Erythroblast (primary cell): ENCODE measurements at regions not wholly inside any gene's neighbourhood (a gene's known extent, or its start where the extent isn't known, plus 50 kb on each side); places are given as distances from the start of the nearest gene placed in this dataset.
"Not testable (repeated sequence)": the region's sequence is repeated elsewhere in the genome, so short reads cannot be mapped to it uniquely, and the experiment has no call there.

ENCODE experiments used
- GATA1 ChIP-seq: IDR thresholded peaks from 2 replicates; pipeline ENCODE4 v1.6.1; 2011; ENCODE audit warnings: low read depth, mild to moderate bottlenecking, control low read depth, low read length, moderate library complexity
- POLR2A ChIP-seq: IDR thresholded peaks from 2 replicates; pipeline ENCODE4 v1.6.1; 2011; ENCODE audit warnings: mild to moderate bottlenecking, low read length

DNA sequence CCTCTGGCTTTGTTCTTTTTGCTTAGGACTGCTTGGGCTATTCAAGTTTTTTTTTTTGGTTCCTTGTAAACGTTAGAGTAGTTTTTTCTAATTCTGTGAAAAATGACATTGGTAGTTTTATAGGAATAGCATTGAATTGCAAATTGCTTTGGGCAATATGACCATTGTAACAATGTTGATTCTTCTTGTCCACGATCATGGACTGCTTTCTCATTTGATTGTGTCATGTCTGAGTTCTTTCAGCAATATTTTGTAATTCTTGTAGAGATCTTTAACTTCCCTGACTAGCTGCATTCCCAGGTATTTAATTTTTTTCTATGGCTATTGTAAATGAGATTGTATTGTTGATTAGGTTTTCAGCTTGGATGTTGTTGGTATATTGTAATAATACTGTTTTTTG is 286.2 kb upstream of the C1QTNF3 start:
- TF ChIP-seq POLR2A, GATA1: not testable (repeated sequence)
